OCI-M2 (cell line): ENCODE measurements at regions not wholly inside any gene's neighbourhood (a gene's known extent, or its start where the extent isn't known, plus 50 kb on each side); places are given as distances from the start of the nearest gene placed in this dataset.

ENCODE experiments used
- DNase-seq: peaks from one replicate; lab custom pipeline; 2025; ENCODE audit not compliant: unreplicated experiment; lab: John Stamatoyannopoulos, UW

DNA sequence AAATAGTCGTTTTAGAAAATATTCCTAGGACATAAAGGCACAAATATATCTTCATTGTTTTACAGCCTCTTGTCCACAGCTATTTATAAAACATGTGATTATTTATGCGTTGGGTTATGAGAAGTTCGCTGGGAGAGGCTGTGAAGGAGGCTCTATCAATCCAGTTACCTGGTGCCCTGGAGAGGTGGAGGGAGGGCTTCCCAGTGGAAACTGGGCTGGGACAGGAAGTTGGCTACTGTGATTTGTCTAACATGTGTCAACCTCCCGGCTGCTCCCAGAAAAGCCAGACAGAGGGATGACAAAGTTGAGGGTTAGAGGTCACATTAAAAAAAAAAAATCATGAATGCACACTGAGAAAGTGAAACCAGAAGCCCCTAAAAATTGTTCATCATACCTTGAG is 346.5 kb downstream of the ZNF536 start:
- DNase-seq, result no peak

DNA sequence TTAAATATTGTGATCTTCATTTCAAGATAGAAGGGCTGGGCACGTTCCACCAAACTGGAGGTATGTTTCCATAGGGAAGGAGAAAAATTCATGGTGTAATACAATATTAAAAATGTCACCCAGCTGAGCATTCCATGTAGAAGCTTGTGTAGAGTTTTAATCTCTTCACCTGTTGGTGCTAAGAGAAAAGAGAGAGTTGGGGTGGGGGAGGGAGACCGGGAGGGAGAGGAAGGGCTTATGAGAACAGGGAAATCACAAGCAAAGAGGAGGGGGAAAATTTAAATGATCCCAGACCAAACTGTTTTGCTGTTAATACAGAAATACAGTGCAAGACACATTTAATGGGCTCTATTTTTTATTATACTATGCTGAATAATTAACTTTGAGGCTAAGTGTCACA is 345.8 kb downstream of the ZNF536 start:
- DNase-seq, result no peak

DNA sequence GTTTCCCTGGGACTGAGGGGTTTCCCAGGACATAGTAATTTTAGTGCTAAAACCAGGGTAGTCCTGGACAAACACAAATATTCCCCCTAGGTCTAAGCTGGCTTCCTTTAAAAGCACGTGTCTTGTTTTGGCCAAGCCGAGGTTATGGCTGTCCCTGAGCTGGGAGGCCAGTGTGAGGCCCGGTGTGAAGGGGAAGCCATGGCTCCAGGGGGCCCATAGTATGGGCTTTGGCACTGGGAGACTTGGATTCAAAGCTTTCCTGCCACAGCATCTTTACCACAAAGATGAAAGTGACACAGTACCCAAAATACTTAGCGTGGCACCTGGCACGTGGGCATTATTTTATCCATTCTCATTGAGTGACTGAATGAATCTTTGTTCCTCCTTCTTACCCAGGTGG is 345.2 kb downstream of the ZNF536 start:
- DNase-seq, result no peak

DNA sequence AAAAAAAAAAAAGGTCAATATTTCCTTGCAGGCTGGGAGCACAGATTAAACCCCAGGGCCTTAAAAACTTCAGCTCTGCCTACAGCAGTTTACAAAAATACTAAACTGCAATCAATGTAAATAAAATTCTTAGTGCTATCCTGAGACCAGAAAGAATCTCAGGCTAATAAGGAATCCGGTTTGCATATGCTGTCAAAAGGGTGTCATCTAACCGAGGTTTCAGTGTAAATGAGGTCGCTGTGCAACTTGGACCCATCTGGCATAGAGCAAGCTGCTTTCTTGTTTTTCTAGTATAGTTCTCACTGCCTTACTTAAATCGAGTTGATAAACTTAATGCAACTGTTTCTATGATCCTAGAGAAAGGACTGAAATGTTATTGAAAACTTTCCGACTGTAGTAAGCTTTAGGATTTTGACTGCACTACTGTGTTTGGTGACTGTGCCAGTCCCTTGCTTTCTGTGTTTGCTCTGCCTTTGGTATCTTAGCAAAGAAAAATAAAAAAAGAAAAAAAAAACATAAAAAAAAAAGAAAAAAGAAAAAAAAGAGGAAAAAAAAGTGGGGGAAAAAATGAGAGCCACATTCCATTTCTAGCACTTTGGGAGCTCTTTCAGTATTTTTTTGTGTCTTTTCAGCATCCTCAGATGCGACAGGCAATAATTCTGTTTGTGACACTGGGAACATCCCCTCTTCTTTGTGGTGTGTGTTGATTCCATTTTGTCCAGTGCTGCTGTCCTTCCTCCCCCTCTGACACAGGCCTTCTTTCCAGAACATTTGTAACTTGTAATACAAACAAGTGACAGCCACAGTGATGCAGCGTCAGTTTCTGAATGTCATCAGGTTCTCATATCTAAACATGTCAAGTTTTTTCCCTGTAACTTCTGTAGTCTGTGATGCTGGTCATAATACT is 340.5 kb downstream of the ZNF536 start:
- no peak for DNase-seq

DNA sequence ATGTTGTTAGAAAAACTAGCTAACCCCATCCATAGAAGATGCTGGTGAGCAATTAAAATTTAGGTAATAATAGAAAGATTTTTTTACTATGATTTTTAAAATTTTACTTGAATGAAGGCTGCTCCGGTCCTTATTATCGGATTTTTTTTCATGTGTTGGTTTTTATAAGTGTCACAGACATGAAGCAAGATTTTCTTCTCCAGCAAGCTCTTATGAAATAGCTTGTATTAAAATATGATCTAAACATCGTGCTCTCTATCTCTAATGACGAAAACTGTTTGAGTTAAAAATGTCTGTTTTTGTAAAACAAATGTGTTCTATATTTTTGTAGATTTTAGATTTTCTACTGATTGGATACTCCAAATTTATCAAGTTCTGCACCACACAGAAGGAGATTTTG is 339.6 kb downstream of the ZNF536 start:
- DNase-seq, result no peak

DNA sequence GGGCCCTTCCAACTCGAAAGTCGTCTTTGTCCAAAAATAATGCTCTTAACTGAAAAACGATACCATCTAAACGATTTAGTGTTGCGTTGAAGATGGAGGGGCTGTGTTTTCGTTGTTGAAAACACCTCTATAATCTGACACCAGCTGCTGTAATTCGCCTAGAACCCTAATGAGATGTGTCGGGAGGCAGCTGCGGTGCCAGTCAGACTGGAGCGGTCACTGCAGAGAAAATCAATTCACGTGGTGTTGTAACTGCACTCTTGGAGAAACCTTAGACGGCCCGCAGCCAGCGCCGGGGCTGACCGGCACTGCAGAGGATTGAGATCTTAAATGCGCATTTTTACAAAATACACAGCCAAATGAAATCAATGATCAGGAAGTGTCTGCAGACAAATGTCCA is 339.1 kb downstream of the ZNF536 start:
- DNase-seq, result no peak

DNA sequence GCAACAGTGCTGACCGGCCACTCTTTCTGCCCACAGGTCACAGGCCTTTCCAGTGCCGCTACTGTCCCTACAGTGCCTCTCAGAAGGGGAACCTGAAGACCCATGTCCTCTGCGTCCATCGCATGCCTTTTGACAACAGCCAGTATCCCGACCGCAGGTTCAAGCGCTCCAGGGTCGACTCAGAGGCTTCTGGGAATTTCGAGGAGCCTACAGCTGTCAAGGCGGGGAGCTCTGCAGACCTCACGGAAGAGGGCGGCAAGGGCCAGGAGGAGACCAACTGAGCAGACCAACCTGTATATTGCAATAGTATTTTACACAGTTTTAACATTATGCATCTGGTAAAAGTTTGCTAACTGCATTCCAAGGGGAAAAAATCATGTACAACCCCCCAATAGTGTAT is 338.5 kb downstream of the ZNF536 start:
- DNase-seq, result no peak

DNA sequence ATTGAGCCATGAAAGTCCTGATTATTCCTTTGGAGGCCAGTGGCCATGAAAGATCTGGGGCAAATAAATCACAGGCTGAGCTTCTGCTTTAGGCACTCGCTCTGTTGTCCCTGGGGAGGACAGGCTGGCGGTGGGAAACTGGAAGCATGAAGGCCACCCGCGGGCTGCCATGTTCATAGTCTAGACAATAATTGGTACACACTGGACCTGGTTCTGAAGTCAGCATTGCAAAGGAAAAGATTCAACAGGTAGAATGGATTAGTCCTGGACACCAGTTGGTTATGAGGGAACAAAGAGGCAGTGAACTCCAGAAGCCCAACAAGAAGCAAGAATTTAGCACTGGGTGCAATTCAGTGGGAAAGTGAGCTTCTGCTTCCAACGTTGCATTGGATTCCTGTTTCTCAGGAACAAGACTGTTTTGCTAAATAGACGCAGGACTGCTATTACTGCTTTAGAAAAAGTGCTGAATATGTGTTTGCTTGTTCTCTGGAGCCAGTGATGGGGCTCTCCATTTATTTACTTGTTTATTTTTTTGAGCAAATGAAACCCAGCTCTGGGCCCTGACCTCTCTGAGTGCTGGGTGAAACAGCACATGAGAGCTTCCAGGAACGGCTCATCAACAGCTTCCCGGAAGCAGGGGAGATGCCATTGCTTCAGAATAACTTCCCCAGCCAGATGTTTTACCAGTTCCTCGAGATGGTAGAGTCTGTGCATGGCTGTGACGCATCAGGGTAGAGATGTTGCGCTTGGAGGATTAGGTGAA is 336.4 kb downstream of the ZNF536 start:
- DNase-seq, result no peak

DNA sequence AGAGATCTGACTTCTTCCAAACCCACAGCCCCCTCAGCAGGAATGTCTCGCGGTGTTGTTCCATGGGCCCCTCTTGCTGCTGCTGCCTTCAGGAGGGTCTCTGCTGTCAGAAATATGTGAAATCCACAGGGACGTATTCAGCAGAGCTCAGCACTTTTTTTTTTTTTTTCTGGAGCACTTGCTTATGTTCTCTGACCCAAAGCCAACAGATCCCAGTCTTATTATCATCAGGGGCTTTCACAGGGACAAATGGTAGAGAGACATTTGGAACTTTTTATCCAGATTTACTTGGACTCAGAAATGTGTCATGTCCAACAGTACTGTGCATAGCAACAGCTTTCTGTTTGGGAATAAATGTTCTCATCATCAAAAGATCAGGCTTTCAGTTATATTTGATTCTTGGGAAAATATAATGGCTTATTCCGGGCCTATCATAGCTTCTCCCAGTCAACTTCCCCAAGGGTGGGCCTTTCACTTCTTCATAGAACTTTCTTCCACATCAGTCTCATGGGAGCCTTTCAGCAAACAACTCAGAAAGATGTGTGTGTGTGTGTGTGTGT is 332.7 kb downstream of the ZNF536 start:
- no peak for DNase-seq

DNA sequence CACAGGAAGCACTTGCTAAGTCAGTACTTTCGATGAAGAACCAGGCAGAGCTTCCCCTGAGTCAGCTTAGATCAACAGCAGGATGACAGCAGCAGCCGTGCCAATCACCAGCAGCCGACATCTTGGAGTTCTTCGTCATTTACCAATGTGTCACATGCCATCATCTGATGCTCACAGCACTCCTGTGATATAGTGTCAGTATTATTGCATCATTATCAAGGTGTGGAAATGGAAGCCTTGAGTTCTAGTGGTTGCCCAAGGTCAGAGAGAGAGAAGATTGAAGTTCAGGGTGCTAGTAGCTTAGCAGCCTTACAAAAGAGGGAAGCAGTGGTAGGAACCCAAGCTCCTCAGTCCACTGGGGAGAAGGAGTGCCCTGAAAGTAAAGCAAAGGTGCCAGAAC is 331.5 kb downstream of the ZNF536 start:
- no peak for DNase-seq

DNA sequence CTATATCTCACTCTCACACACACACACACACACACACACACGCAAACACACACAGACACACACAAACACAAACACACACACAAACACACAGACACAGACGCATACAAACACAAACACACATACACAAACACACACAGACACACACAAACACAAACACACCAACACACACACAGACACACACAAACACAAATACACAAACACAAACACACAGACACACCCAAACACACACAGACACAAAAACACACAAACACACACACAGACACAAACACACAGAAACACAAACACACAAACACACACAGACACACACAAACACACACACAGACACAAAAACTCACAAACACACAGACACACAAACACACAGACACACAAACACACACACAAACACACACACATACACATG is 329.0 kb downstream of the ZNF536 start:
- no peak for DNase-seq

DNA sequence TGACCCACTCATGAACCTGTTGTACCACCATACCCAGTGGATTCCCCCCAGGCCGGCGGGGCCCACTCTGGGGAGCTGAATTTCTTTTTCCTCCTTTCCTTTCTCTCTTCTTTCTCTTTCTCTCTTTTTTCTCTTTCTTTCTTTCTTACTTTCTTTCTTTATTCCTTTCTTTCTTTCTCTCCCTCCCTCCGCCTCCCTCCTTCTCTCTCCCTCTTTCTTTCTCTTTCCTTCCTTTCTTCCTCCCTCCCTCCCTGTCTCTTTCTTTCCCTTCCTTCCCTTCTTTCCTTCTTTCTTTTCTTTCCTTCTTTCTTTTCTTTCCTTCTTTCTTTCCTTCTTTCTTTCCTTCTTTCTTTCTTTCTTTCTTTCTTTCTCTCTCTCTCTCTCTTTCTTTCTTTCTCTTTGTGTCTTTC is 327.7 kb downstream of the ZNF536 start:
- DNase-seq, result no peak

DNA sequence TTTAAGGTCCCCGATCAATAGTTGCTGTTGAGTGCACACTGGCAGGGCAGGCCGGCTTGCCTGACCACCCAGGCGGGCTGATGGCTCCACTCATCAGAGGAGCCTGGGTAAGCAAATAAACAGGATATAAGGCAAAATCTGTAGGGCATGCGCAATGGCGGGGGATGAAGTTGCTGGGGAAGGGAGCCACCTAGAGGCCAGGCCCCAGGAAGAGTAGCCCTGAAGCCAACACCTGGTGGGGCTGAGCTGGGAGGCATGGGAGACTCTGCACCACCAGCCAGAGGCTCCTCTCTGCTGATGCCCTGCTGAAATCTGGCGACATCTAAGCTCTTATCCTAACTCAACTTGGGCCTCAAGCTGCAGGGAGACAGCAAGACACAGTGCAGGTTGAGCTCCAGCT is 324.3 kb downstream of the ZNF536 start:
- no peak for DNase-seq

DNA sequence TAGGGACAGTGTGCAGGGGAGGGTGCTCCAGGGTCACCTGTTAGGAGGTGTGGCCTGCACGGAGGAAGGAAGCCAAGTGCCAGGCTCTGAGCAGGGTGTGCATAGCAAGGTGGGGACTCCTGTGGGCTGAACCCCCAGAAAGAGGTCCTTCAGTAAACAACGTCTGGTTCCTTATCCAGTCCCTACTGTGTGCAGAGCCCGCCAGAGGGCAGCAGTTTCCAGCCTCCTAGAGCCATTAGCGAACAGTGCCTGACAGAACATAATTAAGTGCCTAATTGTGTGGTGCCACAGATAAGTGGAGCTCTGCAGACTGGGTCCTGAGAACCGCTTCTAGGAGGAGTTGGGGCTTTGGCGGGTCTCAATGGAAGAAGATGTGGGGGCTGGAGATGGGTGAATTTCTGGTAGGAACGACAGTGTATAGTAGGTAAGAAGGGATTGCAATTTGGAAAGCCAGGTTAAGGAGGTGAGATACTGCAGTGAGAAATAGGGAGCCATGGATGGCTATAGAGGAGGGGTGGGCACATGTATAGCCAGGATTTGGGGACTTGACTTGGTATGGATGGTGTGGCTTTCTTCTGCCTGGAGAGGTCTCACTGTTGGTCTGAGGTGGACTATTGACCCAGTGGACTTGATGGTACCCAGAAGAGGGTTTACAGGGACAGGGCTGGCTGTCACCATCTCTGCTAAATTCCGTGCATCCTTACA is 323.1 kb downstream of the ZNF536 start:
- DNase-seq, result no peak

DNA sequence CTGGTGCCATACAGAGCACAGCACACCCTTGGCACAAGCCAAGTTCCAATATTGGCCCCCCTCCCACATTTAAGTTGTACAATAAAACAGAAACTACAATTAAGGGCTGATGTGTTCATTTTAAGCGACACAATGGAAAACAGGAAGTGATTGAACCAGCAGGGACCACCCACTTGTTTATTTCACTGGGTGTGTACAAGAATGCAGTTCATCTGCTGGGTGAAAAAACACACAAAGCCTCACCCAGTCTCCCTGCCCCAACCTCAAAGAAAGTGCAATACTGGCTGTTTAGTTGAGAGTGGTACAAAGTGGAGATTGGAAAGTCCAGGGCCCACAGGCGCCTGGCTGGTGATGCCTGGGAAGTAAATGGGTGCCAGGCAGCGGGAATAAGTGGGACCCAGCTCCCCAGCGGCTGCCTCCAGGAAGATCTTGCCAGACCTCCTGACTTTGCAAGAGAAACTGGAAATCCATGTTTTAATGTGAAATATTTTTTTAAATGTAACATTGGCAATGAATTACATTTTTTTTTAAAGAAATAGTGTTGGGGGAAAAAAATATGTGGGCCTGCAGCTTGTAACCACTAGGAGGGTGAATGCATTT is 322.1 kb downstream of the ZNF536 start:
- no peak for DNase-seq

DNA sequence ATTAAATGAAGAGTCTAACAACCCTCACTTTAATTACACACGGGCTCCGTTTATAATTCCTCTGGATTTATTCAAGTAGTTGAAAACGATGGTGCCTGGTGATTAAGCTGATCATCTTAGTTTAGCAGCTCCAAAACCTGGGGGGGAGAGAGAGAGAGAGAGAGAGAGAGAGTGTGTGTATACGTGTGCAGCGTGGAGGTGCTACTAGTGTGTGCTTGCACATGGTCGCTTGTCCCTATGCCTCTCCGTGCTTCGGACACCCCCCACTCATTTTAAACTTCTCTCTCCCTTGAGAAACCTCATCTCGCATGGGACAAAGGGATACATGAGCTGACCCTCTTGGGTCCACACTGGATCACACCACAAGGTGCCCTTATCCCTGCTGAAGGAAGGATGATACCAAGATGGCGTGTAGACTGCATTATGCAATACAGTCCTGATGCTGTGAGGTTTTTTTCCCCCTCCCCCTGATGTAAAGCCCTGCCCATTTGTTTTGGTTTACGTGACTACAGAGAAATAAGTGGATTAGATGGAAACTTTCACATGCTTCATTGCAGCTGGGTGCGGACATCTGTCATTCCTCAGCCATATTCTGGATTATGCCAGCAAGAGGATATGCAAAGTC is 320.8 kb downstream of the ZNF536 start:
- DNase-seq, result no peak

DNA sequence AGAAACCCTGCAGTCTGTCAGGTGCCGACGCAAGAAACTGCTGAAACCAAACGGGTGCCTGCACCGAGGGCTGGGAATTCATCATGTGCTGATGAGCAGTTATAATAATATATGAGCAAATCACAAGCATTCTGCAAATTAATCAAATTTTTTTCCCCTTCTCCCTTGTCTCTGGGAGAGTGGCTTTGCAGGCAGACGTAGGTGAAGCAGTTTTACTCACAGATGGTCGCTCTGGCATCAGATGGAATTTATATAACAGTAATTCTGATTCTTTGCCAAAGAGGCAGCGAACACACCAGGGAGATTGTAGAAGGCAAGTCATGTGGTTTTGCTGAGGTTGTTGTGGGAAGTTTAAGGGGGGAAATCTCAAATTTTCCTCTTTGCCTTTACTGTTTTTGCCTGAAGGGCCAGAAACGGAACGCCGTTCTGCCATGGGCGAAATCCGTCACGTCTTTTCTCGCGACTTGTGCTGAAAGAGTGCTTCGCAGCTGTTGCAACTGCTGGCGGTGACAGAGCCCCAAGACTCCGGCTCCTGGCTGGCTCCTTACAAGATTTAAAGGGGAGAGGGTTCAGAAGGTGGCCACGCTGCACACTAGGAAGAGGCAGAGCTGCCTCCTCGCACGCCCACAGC is 320.1 kb downstream of the ZNF536 start:
- no peak for DNase-seq

DNA sequence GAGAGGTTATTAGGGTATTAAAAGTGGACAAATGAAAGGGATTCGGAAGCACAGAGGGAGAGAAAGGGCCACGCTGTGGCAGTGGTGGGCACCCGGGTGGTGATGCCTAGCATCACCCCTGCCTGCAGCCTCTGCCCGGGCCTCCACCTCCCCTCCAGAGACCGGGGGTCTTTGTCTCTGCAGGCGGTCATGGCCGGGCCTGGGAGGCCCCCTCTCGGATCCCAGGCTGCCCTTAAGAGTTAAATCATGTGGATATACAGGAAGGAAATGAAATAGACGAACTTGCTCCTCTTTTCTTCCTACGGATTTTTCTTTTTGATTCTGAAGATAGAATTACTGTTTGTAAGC is 319.6 kb downstream of the ZNF536 start:
- no peak for DNase-seq

DNA sequence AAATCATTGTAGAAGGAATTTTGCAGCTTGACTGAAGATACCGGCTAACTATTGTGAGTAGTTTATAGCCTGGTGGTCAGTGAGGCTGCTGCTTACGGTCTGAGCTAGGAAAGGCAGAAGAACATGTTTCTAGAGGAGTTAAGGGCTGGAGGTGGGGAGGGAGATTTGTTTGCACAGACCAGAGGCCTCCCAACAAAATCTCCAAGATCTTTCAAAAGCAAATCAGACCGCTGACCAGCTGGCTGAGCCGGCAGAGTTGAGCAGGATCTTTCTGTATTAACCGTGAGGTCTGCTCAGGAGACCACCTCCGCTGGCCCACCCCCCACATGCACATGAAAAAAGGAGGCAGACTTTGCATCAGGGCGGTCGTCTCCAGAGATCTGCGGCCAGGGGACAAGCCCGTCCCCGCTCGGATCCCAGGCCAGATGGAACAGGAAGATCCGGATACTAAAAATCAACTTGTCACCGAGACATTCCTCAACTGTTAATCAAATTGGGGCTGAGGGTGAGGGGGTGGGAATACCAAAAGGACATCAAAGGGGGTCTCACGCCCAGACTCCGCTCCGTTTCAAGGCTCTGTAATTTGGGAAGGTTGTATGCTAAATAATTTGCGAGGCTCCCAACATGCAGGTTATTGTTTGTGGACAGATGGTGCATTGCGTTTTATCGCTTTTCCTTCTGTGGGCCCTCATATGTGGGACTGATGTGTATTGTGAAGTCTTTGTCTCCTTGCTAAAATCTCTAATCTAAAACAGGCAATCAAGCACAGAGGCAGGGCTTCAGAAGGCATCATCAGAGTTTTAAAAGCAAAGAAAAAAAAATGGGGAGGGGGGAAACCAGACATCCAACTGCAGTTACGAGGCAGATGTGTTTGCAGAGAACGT is 319.0 kb downstream of the ZNF536 start:
- no peak for DNase-seq
